ENCODE measurements at regions not wholly inside any gene's neighbourhood (a gene's known extent, or its start where the extent isn't known, plus 50 kb on each side); places are given as distances from the start of the nearest gene placed in this dataset.
"Not testable (repeated sequence)": the region's sequence is repeated elsewhere in the genome, so short reads cannot be mapped to it uniquely, and the experiment has no call there.

DNA sequence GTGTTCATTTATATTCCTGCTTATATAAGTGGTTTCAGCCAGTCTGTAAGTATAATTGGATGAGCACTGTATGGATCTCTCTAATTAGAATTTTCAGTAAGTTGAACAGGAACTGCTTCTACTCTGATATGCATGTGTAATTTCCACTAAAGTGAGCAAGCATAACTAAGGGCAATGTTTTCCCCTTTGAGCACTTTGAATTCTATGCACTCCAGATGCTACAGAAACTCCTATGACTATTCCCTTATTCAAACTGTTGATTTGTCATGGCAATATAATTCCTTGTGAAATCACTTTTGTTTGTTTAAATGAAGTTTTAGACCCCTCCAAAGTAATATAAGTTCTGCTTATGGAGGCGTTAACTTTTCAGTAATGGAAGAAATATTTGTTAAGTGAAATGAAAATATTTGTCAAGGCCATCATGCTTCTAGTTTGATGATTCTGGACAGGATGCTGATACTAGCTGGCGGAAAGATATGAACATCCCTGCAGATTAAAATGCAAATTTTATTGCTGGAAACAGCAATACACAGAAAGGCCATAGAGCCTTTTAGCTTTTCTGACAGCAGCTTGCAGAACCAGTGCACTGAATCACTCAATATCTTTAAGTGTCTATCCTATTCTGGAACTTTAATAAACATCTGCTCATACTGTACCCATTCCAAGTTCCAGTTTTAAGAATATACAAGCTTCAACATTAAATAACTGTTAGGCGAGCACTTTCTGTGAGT is 1460.8 kb downstream of the RAPGEF2 start:
- Histone ChIP-seq H3K27me3 (replicated peaks; ENCODE audit: control insufficient read depth, insufficient read depth, low read length) (no peaks in the 10 kb centered on the region), H3K36me3 (ENCODE audit: control insufficient read depth, insufficient read depth, low read length) (no peaks in the 10 kb centered on the region), H3K4me3 (ENCODE audit: low read depth, low read length) (no peak overlapping the region), H3K9me3 (no peaks in the 10 kb centered on the region), H3K4me1 (no peaks in the 10 kb centered on the region)
- Mint-ChIP-seq H3K4me1 (ENCODE audit: low read depth, unreplicated experiment) (no peaks in the 10 kb centered on the region), H3K9me3 (ENCODE audit: unreplicated experiment) (no peaks in the 10 kb centered on the region), H3K36me3 (ENCODE audit: insufficient read depth, unreplicated experiment) (no peaks in the 10 kb centered on the region), H3K4me3 (ENCODE audit: unreplicated experiment) (no peak overlapping the region), H3K27me3 (ENCODE audit: insufficient read depth, unreplicated experiment) (no peaks in the 10 kb centered on the region), H3K27ac (ENCODE audit: unreplicated experiment) (no peak overlapping the region)
- ChIA-PET CTCF (no interaction called here), POLR2A (no interaction called here)
- DNase-seq = no peak
- BruUV-seq (replicated peaks) = no TSS peak
- TF ChIP-seq, protein P1, sequence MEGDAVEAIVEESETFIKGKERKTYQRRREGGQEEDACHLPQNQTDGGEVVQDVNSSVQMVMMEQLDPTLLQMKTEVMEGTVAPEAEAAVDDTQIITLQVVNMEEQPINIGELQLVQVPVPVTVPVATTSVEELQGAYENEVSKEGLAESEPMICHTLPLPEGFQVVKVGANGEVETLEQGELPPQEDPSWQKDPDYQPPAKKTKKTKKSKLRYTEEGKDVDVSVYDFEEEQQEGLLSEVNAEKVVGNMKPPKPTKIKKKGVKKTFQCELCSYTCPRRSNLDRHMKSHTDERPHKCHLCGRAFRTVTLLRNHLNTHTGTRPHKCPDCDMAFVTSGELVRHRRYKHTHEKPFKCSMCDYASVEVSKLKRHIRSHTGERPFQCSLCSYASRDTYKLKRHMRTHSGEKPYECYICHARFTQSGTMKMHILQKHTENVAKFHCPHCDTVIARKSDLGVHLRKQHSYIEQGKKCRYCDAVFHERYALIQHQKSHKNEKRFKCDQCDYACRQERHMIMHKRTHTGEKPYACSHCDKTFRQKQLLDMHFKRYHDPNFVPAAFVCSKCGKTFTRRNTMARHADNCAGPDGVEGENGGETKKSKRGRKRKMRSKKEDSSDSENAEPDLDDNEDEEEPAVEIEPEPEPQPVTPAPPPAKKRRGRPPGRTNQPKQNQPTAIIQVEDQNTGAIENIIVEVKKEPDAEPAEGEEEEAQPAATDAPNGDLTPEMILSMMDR (IDR thresholded peaks at IDR 0.05; ENCODE audit: insufficient read depth in 1 of 2, low read depth in 1 of 2, low read length in 1 of 2, severe bottlenecking in 1 of 2, unreplicated experiment in 1 of 2) = no peak
- intact Hi-C loops (cut with micrococcal nuclease; ENCODE audit: unreplicated experiment) = no loop called here

DNA sequence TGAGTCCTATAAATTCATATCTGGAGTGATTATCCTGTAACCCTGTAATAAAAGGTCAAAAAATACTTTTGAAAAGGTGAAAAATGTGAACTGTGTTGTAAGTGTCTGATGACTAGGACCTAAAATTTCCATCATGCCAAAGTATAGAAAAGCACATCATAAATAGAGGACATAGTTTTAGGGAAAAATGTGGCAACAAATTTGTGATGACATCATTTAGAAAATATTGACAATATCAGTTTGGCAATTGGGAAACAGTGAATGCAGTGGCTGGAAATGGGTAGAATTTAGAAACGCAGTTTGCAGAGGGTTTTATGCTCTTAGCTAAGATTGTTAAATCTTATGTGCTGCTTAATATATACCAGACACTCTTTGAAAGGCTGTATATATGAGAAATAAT is 1464.8 kb downstream of the RAPGEF2 start:
- H3K36me3 Mint-ChIP-seq (ENCODE audit: insufficient read depth, unreplicated experiment) = no peaks in the 10 kb centered on the region
- H3K27ac Mint-ChIP-seq (ENCODE audit: unreplicated experiment) = no peak overlapping the region
- H3K27me3 ChIP-seq (replicated peaks; ENCODE audit: control insufficient read depth, insufficient read depth, low read length) = no peaks in the 10 kb centered on the region
- H3K4me3 ChIP-seq (ENCODE audit: low read depth, low read length) = no peak overlapping the region
- H3K4me3 Mint-ChIP-seq (ENCODE audit: unreplicated experiment) = no peak overlapping the region
- H3K4me1 Mint-ChIP-seq (ENCODE audit: low read depth, unreplicated experiment) = no peaks in the 10 kb centered on the region
- CTCF ChIA-PET = no interaction called here
- POLR2A ChIA-PET = no interaction called here
- no peaks in the 10 kb centered on the region for H3K27me3 Mint-ChIP-seq (ENCODE audit: insufficient read depth, unreplicated experiment)
- TF ChIP-seq, protein P1 (IDR thresholded peaks at IDR 0.05; ENCODE audit: insufficient read depth in 1 of 2, low read depth in 1 of 2, low read length in 1 of 2, severe bottlenecking in 1 of 2, unreplicated experiment in 1 of 2) = no peak
- no peaks in the 10 kb centered on the region for H3K9me3 Mint-ChIP-seq (ENCODE audit: unreplicated experiment)
- H3K36me3 ChIP-seq (ENCODE audit: control insufficient read depth, insufficient read depth, low read length) = no peaks in the 10 kb centered on the region
- intact Hi-C loops (cut with micrococcal nuclease; ENCODE audit: unreplicated experiment) = no loop called here
- BruUV-seq (replicated peaks) = no TSS peak
- H3K4me1 ChIP-seq = no peaks in the 10 kb centered on the region
- H3K9me3 ChIP-seq = no peaks in the 10 kb centered on the region
- DNase-seq = no peak

- intact Hi-C loops (cut with micrococcal nuclease; ENCODE audit: unreplicated experiment) = no loop called here
- Mint-ChIP-seq H3K9me3 (ENCODE audit: unreplicated experiment) (no peaks in the 10 kb centered on the region), H3K4me3 (ENCODE audit: unreplicated experiment) (no peak overlapping the region), H3K27me3 (ENCODE audit: insufficient read depth, unreplicated experiment) (no peaks in the 10 kb centered on the region), H3K27ac (ENCODE audit: unreplicated experiment) (no peak overlapping the region), H3K4me1 (ENCODE audit: low read depth, unreplicated experiment) (no peaks in the 10 kb centered on the region), H3K36me3 (ENCODE audit: insufficient read depth, unreplicated experiment) (no peaks in the 10 kb centered on the region)
- CTCF ChIA-PET = no interaction called here
- DNase-seq = no peak
- Histone ChIP-seq H3K27me3 (replicated peaks; ENCODE audit: control insufficient read depth, insufficient read depth, low read length) (no peaks in the 10 kb centered on the region), H3K4me1 (no peaks in the 10 kb centered on the region), H3K4me3 (ENCODE audit: low read depth, low read length) (no peak overlapping the region), H3K36me3 (ENCODE audit: control insufficient read depth, insufficient read depth, low read length) (no peaks in the 10 kb centered on the region), H3K9me3 (no peaks in the 10 kb centered on the region)
- POLR2A ChIA-PET = no interaction called here
- TF ChIP-seq, protein P1 (IDR thresholded peaks at IDR 0.05; ENCODE audit: insufficient read depth in 1 of 2, low read depth in 1 of 2, low read length in 1 of 2, severe bottlenecking in 1 of 2, unreplicated experiment in 1 of 2) = no peak
- BruUV-seq (replicated peaks) = no TSS peak
These were observed 1467.4 kb downstream of the RAPGEF2 start for GRCh38 chr4:160570271-160570670.

DNA sequence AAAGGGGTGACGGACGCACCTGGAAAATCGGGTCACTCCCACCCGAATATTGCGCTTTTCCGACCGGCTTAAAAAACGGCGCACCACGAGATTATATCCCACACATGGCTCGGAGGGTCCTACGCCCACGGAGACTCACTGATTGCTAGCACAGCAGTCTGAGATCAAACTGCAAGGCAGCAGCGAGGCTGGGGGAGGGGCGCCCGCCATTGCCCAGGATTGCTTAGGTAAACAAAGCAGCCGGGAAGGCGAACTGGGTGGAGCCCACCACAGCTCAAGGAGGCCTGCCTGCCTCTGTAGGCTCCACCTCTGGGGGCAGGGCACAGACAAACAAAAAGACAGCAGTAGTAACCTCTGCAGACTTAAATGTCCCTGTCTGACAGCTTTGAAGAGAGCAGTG is 1471.4 kb downstream of the RAPGEF2 start:
- H3K27me3 Mint-ChIP-seq (ENCODE audit: insufficient read depth, unreplicated experiment); H3K9me3 ChIP-seq; H3K27ac Mint-ChIP-seq (ENCODE audit: unreplicated experiment); H3K4me3 Mint-ChIP-seq (ENCODE audit: unreplicated experiment); H3K4me1 Mint-ChIP-seq (ENCODE audit: low read depth, unreplicated experiment); H3K4me1 ChIP-seq; H3K27me3 ChIP-seq (replicated peaks; ENCODE audit: control insufficient read depth, insufficient read depth, low read length); intact Hi-C loops (cut with micrococcal nuclease; ENCODE audit: unreplicated experiment); H3K4me3 ChIP-seq (ENCODE audit: low read depth, low read length); H3K36me3 Mint-ChIP-seq (ENCODE audit: insufficient read depth, unreplicated experiment); H3K36me3 ChIP-seq (ENCODE audit: control insufficient read depth, insufficient read depth, low read length); POLR2A ChIA-PET; H3K9me3 Mint-ChIP-seq (ENCODE audit: unreplicated experiment); CTCF ChIA-PET; BruUV-seq (replicated peaks); DNase-seq: not testable (repeated sequence)

Data from Caco-2 (cell line).